ENCODE measurements at regions not wholly inside any gene's neighbourhood (a gene's known extent, or its start where the extent isn't known, plus 50 kb on each side); places are given as distances from the start of the nearest gene placed in this dataset.

GRCh38 chr1:235018720-235019444, 109.8 kb downstream of the TOMM20 start (continued):
- peak; percentile 28; the same call in 1 of the 2 replicates for TF ChIP-seq MGA (IDR thresholded peaks at IDR 0.05)
- no peak for TF ChIP-seq PBX2 (CRISPR knock-in tag; IDR thresholded peaks at IDR 0.05; ENCODE audit: low read depth)
- peak; percentile 70 for TF ChIP-seq PBX2 (tag; conservative IDR thresholded peaks at IDR 0.05; ENCODE audit: low read depth)
- no peak for TF ChIP-seq ZFX (CRISPR knock-in tag; IDR thresholded peaks at IDR 0.05)

Measured in K562 (cell line).